ENCODE measurements at regions not wholly inside any gene's neighbourhood (a gene's known extent, or its start where the extent isn't known, plus 50 kb on each side); places are given as distances from the start of the nearest gene placed in this dataset.
"Not testable (repeated sequence)": the region's sequence is repeated elsewhere in the genome, so short reads cannot be mapped to it uniquely, and the experiment has no call there.

- DNase-seq: no peak
Measured at GRCh38 chr18:2197946-2198345, 373.4 kb downstream of the METTL4 start.

GRCh38 chr18:2199060-2199459 lies 372.2 kb downstream of the METTL4 start:
- DNase-seq: no peak

GRCh38 chr18:2201036-2201600 lies 370.2 kb downstream of the METTL4 start:
- no peak for DNase-seq

GRCh38 chr18:2204736-2205135 lies 366.6 kb downstream of the METTL4 start:
- no peak for DNase-seq

GRCh38 chr18:2207294-2207693 lies 364.0 kb downstream of the METTL4 start:
- no peak for DNase-seq

GRCh38 chr18:2212598-2213205 lies 358.6 kb downstream of the METTL4 start:
- DNase-seq: no peak

- no peak for DNase-seq
Measured at GRCh38 chr18:2213905-2214304, 357.4 kb downstream of the METTL4 start.

- DNase-seq: no peak
Measured at GRCh38 chr18:2217356-2217755, 353.9 kb downstream of the METTL4 start.

GRCh38 chr18:2218101-2218500 lies 353.2 kb downstream of the METTL4 start:
- DNase-seq: no peak

- no peak for DNase-seq
Measured at GRCh38 chr18:2219706-2220105, 351.6 kb downstream of the METTL4 start.

- DNase-seq: no peak
Measured at GRCh38 chr18:2222270-2223185, 348.8 kb downstream of the METTL4 start.

GRCh38 chr18:2223449-2223848 lies 347.9 kb downstream of the METTL4 start:
- DNase-seq: no peak

- no peak for DNase-seq
Measured at GRCh38 chr18:2223849-2224248, 347.5 kb downstream of the METTL4 start.

- no peak for DNase-seq
Measured at GRCh38 chr18:2236232-2236631, 335.1 kb downstream of the METTL4 start.

GRCh38 chr18:2237706-2238105 lies 333.6 kb downstream of the METTL4 start:
- no peak for DNase-seq

- DNase-seq: no peak
Measured at GRCh38 chr18:2240311-2240705, 331.0 kb downstream of the METTL4 start.

GRCh38 chr18:2244641-2245040 lies 326.7 kb downstream of the METTL4 start:
- DNase-seq: no peak

- not testable (repeated sequence) for DNase-seq
Measured at GRCh38 chr18:2247101-2247500, 324.2 kb downstream of the METTL4 start.

GRCh38 chr18:2254977-2255376 lies 316.3 kb downstream of the METTL4 start:
- DNase-seq: no peak

- DNase-seq: no peak
Measured at GRCh38 chr18:2256577-2256976, 314.7 kb downstream of the METTL4 start.

- no peak for DNase-seq
Measured at GRCh38 chr18:2258954-2259353, 312.4 kb downstream of the METTL4 start.

- DNase-seq: no peak
Measured at GRCh38 chr18:2263303-2263890, 307.9 kb downstream of the METTL4 start.

GRCh38 chr18:2274613-2275012 lies 296.7 kb downstream of the METTL4 start:
- DNase-seq: no peak

GRCh38 chr18:2281086-2281485 lies 290.2 kb downstream of the METTL4 start:
- DNase-seq: no peak

Data from stimulated activated CD4-positive, alpha-beta T cell treated with anti-CD3 and anti-CD28 coated beads, Interleukin-4, amount 100 ng/mL, for 1 hour (primary cell).